Thyroid gland (tissue), 4 donors: ENCODE measurements at regions not wholly inside any gene's neighbourhood (a gene's known extent, or its start where the extent isn't known, plus 50 kb on each side); places are given as distances from the start of the nearest gene placed in this dataset.

Experiments
- CTCF ChIP-seq, 6 experiments: fragments of 200-600 bp in 3 of 6; fragments of 450-650 bp in 3 of 6; sonication (generic) in 3 of 6; IDR thresholded peaks; one replicate each; pipeline ENCODE4 v1.5.1; 2016 to 2019; ENCODE audit warnings: antibody characterized with exemption in 6 of 6, mild to moderate bottlenecking in 2 of 6, inconsistent platforms in 1 of 6, moderate library complexity in 1 of 6
- POLR2A ChIP-seq, 2 donors: fragments of 450-650 bp; IDR thresholded peaks; one replicate each; pipeline ENCODE4 v1.6.1; 2017; ENCODE audit warnings: antibody characterized with exemption in 2 of 2, mild to moderate bottlenecking in 2 of 2, moderate library complexity in 1 of 2

DNA sequence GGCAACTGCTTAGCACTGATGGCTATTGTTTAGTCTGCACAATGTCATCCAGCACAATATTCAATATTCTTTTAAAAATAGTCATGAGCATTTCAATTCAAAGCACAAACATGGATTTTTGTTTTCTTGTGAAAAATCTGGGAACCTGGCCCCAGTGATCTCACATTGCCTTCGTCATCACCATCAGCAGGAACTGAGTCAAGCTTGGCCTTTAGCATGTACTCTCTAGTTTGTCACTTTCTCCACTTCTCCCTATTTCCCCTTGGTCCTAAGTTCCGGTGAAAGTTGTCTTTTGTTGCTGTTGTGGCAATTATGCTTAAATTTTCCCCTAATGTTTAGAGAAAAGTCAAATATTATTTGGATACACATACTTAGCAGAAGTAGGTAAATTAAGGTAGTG, 252.9 kb upstream of the SORCS1 start:
- TF ChIP-seq POLR2A (IDR thresholded peaks at IDR 0.05) = no peak
- TF ChIP-seq CTCF (IDR thresholded peaks at IDR 0.05) = no peak
